Neural cell (in vitro differentiated cells): ENCODE measurements at regions not wholly inside any gene's neighbourhood (a gene's known extent, or its start where the extent isn't known, plus 50 kb on each side); places are given as distances from the start of the nearest gene placed in this dataset.
A peak's percentile ranks its signal among the peaks of the same experiment; 100 is the strongest.

Source experiments
- H2AFZ ChIP-seq: fragments of 200-600, 300-800 bp; sonication (generic), shearing (Covaris generic); 2 replicates; pipeline ENCODE4 v1.6.0; 2014; ENCODE audit warnings: low read depth, mild to moderate bottlenecking, antibody characterized with exemption, low read length, moderate library complexity
- H3F3A ChIP-seq: fragments of 200-600 bp; shearing (Covaris generic); 2 replicates; pipeline ENCODE4 v1.6.1; 2016; ENCODE audit warnings: mild to moderate bottlenecking, moderate library complexity, mixed read lengths, antibody characterized with exemption, low read length; ENCODE audit not compliant: insufficient read depth, poor library complexity, severe bottlenecking
- H3K27ac ChIP-seq: fragments of 200-600, 300-800 bp; sonication (generic), shearing (Covaris generic); 2 replicates; pipeline ENCODE4 v1.5.1; 2014; ENCODE audit warnings: mild to moderate bottlenecking, low read length, moderate library complexity
- H3K27me3 ChIP-seq: fragments of 300-800, 200-600 bp; sonication (generic), shearing (Covaris generic); 2 replicates; pipeline ENCODE4 v1.6.0; 2014; ENCODE audit warnings: mild to moderate bottlenecking, low read depth, low read length, moderate library complexity; ENCODE audit not compliant: insufficient read depth
- H3K36me3 ChIP-seq: fragments of 300-800, 200-600 bp; sonication (generic), shearing (Covaris generic); 2 replicates; pipeline ENCODE4 v1.5.1; 2014; ENCODE audit warnings: mild to moderate bottlenecking, antibody characterized with exemption, low read length, moderate library complexity; ENCODE audit not compliant: insufficient read depth
- H3K4me2 ChIP-seq: fragments of 300-800, 200-600 bp; sonication (generic), shearing (Covaris generic); 2 replicates; pipeline ENCODE4 v1.6.0; 2014; ENCODE audit warnings: mild to moderate bottlenecking, low read length
- H3K4me3 ChIP-seq: fragments of 300-800, 200-600 bp; sonication (generic), shearing (Covaris generic); 2 replicates; pipeline ENCODE4 v1.5.1; 2014; ENCODE audit warnings: mild to moderate bottlenecking, low read length, moderate library complexity
- H3K79me2 ChIP-seq: fragments of 200-600 bp; shearing (Covaris generic); replicated peaks from 2 replicates; pipeline ENCODE4 v1.6.0; 2014; ENCODE audit warnings: mild to moderate bottlenecking, low read length, moderate library complexity; ENCODE audit not compliant: insufficient read depth
- H3K9ac ChIP-seq: fragments of 300-800, 200-600 bp; sonication (generic), shearing (Covaris generic); 2 replicates; pipeline ENCODE4 v1.6.1; 2016; ENCODE audit warnings: mild to moderate bottlenecking, low read length, mixed read lengths
- H3K9me2 ChIP-seq: fragments of 200-600 bp; shearing (Covaris generic); 2 replicates; pipeline ENCODE4 v1.6.1; 2016; ENCODE audit warnings: mild to moderate bottlenecking, low read length, mixed read lengths; ENCODE audit not compliant: insufficient read depth
- H3K9me3 ChIP-seq: fragments of 200-600, 300-800 bp; sonication (generic), shearing (Covaris generic); 2 replicates; pipeline ENCODE4 v1.6.1; 2016; ENCODE audit warnings: mild to moderate bottlenecking, mixed run types, low read length, moderate library complexity, mixed read lengths
- H4K20me1 ChIP-seq: fragments of 200-600 bp; shearing (Covaris generic); 2 replicates; pipeline ENCODE4 v1.6.1; 2016; ENCODE audit warnings: mild to moderate bottlenecking, mixed run types; ENCODE audit not compliant: insufficient read depth
- EP300 ChIP-seq: fragments of 450-650 bp; conservative IDR thresholded peaks from 2 replicates; pipeline ENCODE4 v1.6.1; 2014; ENCODE audit warnings: antibody characterized with exemption, mild to moderate bottlenecking, moderate library complexity; ENCODE audit not compliant: poor library complexity, severe bottlenecking
- EZH2 ChIP-seq: fragments of 200-600, 300-800 bp; shearing (Covaris generic), sonication (generic); IDR thresholded peaks from 2 replicates; pipeline ENCODE4 v1.6.1; 2014; ENCODE audit warnings: antibody characterized with exemption, low read length, borderline replicate concordance, mild to moderate bottlenecking; ENCODE audit not compliant: insufficient read depth, poor library complexity, severe bottlenecking
- MXI1 ChIP-seq: fragments of 450-650 bp; conservative IDR thresholded peaks from 2 replicates; pipeline ENCODE4 v1.6.1; 2014; ENCODE audit warnings: antibody characterized with exemption, mild to moderate bottlenecking; ENCODE audit not compliant: poor library complexity, severe bottlenecking
- POLR2AphosphoS5 ChIP-seq: IDR thresholded peaks from 2 replicates; pipeline ENCODE4 v1.6.1; 2012
- RAD21 ChIP-seq: fragments of 450-650 bp; conservative IDR thresholded peaks from 2 replicates; pipeline ENCODE4 v1.6.1; 2014; ENCODE audit warnings: antibody characterized with exemption, mild to moderate bottlenecking, moderate library complexity
- REST ChIP-seq: IDR thresholded peaks from 2 replicates; pipeline ENCODE4 v1.6.1; 2012; ENCODE audit warnings: borderline replicate concordance
- SMC3 ChIP-seq: fragments of 450-650 bp; conservative IDR thresholded peaks from 2 replicates; pipeline ENCODE4 v1.6.1; 2014; ENCODE audit warnings: antibody characterized with exemption, mild to moderate bottlenecking, moderate library complexity; ENCODE audit not compliant: poor library complexity
- TAF1 ChIP-seq: IDR thresholded peaks from 2 replicates; pipeline ENCODE4 v1.6.1; 2012; ENCODE audit warnings: low read depth
- TF ChIP-seq, protein P1 (sequence below): fragments of 450-650 bp; IDR thresholded peaks from 2 replicates; pipeline ENCODE4 v1.5.1; 2014; ENCODE audit warnings: antibody characterized with exemption, mild to moderate bottlenecking, moderate library complexity; ENCODE audit not compliant: poor library complexity, severe bottlenecking

- Histone ChIP-seq H3K9me2 (no peaks in the 10 kb centered on the region), H3K4me2 (no peak overlapping the region), H3F3A (peaks cover 8% of the 10 kb centered on the region), H3K36me3 (no peaks in the 10 kb centered on the region), H3K4me3 (peak overlapping the region; percentile 51), H3K9me3 (no peaks in the 10 kb centered on the region), H3K79me2 (no peaks in the 10 kb centered on the region), H4K20me1 (no peaks in the 10 kb centered on the region), H3K9ac (peak overlapping the region; percentile 86), H2AFZ (no peak overlapping the region), H3K27me3 (no peaks in the 10 kb centered on the region), H3K27ac (peak overlapping the region; percentile 100)
- TF ChIP-seq MXI1 (peak; percentile 17), EZH2 (no peak), TAF1 (peak; percentile 34), REST (peak; percentile 62), RAD21 (peak; percentile 33), EP300 (peak; percentile 82), SMC3 (no peak), POLR2AphosphoS5 (peak; percentile 55)
- TF ChIP-seq, protein P1, sequence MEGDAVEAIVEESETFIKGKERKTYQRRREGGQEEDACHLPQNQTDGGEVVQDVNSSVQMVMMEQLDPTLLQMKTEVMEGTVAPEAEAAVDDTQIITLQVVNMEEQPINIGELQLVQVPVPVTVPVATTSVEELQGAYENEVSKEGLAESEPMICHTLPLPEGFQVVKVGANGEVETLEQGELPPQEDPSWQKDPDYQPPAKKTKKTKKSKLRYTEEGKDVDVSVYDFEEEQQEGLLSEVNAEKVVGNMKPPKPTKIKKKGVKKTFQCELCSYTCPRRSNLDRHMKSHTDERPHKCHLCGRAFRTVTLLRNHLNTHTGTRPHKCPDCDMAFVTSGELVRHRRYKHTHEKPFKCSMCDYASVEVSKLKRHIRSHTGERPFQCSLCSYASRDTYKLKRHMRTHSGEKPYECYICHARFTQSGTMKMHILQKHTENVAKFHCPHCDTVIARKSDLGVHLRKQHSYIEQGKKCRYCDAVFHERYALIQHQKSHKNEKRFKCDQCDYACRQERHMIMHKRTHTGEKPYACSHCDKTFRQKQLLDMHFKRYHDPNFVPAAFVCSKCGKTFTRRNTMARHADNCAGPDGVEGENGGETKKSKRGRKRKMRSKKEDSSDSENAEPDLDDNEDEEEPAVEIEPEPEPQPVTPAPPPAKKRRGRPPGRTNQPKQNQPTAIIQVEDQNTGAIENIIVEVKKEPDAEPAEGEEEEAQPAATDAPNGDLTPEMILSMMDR: no peak
Measured at GRCh38 chr10:78374331-78375028, 340.8 kb downstream of the RPS24 start.

GRCh38 chr10:78375854-78376785 is 342.5 kb downstream of the RPS24 start:
- Histone ChIP-seq H3K9me2 (no peaks in the 10 kb centered on the region), H4K20me1 (no peaks in the 10 kb centered on the region), H3K4me2 (peak overlapping the region; percentile 50), H3K27me3 (no peaks in the 10 kb centered on the region), H3K9me3 (no peaks in the 10 kb centered on the region), H2AFZ (no peak overlapping the region), H3K9ac (peak overlapping the region; percentile 86), H3K27ac (peak overlapping the region; percentile 100), H3K79me2 (no peaks in the 10 kb centered on the region), H3K4me3 (peak overlapping the region; percentile 51), H3K36me3 (no peaks in the 10 kb centered on the region), H3F3A (peaks cover 8% of the 10 kb centered on the region)
- peak; percentile 80 for TF ChIP-seq POLR2AphosphoS5
- peak; percentile 62 for TF ChIP-seq SMC3
- TF ChIP-seq MXI1: peak; percentile 33
- peak; percentile 99 for TF ChIP-seq REST
- peak; percentile 93 for TF ChIP-seq EP300
- TF ChIP-seq, protein P1: no peak
- peak; percentile 61 for TF ChIP-seq RAD21
- TF ChIP-seq EZH2: no peak
